ENCODE measurements at regions not wholly inside any gene's neighbourhood (a gene's known extent, or its start where the extent isn't known, plus 50 kb on each side); places are given as distances from the start of the nearest gene placed in this dataset.
"Not testable (repeated sequence)": the region's sequence is repeated elsewhere in the genome, so short reads cannot be mapped to it uniquely, and the experiment has no call there.

DNA sequence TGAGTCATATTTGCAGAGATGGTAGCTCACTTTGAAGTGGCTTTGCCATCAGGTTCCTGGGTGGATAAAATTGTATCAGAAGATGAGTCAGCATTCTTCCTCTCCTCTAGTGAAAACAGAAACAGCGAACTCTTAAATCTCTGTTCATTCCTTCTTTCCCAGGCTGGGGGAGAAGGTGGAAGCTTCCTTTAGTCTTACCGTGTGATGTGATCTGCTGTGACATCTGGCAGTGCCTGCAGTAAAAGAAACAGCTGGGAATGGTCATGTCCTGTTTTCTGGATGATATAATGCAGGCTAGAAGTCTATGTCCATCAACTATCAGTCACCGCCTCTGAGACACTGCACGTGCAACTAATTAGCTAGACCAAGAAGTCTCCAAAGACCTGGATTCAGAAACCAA is 171.6 kb downstream of the VAPA start:
- DNase-seq (ENCODE audit: low read depth): no peak

DNA sequence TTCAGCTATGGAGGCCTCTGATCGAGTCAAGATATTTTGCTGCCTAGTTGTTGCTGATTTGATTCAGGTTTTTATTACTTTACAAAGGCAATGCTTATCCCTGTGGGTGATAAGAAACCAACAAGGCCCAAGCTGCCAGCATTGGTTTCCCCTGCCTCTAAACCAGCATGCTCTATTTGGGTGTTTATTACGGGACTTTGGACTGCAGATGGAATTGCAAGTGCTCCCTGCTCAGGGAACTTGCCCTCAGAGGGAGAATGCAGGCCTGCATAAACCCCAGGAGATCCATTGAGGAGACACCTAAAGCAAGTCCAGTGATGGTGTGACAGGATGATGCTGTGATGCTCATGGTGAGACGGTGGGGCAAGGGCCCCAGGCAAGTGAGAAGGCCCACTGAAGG is 172.1 kb downstream of the VAPA start:
- DNase-seq (ENCODE audit: low read depth): no peak

DNA sequence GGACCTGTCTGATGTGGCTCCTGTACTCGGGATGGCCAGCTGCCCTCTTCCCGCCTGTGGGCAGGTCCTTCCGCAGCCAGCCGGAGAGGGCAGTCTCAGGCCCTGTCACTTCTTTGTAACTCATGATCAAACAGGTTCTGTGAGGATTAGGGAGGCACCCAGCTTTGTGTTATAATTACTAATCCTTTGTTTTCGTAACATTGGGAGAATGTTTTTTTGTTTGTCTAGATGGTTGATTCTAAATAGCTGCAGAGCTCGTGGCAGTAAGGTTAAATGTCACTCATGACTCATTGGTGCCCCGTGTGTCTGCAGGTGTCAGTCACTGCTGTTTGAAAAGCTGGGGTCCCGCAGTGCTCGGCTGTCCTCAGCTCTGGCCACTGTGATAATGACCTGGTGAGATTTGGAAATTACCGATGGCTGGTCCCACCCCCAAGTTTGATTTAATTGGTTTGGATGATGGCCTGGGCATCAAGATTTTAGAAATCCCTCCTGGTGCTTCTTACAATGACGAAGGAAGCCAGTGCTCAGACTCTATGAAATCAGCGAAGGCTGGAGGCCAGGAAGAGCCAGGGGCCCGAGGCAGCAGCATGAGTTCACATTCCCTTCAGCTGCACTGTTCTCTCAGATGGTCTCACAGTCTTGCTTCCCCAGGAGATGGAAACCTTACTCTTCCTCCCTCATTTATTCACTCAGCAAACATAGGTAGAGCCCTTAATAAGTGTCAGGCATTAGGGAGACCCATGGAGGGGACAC is 172.8 kb downstream of the VAPA start:
- no peak for DNase-seq (ENCODE audit: low read depth)

DNA sequence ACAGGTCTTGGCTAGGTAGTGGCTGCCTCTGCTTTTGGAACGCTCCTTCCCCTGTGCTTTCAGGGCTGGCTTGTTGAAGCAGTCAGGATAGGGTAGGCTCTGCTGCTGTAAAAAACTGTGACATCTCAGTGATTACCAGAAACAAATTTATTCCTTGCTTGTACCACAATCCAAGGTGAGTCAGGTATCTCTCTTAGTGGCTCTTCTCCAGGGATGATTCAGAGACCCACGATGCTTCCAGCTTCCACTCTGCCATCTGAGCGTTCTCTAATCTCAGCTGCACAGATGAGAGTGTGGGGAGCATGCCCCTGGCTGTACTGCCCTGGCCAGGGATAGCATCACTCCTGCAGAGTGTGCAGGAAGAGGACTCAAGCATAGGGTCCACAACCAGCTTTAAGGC is 174.9 kb downstream of the VAPA start:
- DNase-seq (ENCODE audit: low read depth): no peak

DNA sequence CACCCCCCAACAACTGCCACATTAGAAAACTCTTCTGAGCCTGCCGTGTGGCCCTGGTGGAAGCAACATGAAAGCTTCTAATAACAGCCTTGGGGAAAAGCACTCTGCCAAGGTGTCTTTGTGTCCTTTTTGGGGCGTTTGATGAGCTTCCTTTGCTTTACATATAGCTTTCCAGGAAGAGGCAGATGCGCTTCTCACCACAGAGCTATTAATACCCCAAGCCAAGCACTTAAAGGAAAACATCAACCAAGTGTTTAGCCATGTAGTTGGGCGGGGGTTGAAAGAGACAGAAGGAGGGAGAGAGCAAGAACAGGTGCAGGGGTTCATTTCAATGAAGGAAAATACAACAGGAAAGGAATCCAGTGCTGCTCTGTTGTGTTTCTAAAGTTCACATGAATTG is 176.1 kb downstream of the VAPA start:
- no peak for DNase-seq (ENCODE audit: low read depth)

DNA sequence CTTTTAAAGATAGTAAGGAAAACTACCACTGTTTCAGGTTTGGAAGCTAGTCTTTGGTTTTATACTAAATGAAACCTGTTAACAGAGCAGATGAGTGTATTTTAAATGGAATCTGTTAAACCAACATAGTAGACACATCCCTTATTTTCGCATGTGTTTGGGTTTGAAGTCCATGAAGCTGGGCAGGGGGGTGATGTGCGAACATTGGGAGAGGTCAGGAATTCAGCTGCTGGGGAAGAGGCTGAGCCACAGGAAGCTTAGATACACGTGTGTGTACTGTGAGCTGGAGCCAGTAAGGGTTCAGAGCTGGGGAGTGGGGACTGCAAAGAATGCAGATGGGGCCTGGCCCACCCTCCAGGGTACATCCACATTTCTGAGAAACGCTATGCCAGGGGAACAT is 176.9 kb downstream of the VAPA start:
- DNase-seq (ENCODE audit: low read depth): no peak

DNA sequence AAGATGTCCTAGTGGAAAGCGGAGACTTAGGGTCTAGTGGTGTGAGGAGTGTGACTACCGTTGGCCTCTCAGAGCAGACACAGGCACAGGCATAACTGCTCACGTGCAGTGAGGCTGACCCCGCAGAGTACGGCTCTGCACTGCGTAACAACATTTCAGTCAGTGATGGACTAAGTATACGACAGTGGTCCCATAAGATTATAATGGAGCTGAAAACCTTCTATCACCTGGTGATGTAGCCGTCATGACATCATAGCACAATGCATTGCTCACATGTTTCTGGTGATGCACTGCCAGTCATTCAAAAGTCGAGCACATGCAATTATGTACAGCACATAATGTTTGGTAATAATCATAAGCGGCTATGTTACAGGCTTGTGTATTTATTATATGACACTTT is 179.6 kb downstream of the VAPA start:
- no peak for DNase-seq (ENCODE audit: low read depth)

DNA sequence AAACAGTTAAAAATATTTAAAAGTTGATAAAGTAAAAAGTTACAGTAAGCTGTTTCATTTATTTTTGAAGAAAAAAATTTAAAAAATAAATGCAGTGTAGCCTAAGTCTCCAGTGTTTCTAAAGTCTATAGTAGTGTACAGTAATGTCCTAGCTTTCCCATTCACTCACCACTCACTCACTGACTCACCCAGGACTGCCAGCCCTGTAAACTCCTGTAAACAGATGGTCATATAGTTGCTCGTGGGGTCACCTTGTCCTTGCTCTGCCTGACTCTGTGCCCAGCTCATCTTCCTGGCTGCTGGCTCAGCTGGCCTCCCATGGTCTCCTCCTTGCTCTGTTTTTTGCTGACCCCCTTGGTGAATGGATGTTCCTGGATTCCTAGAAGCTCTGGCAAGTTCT is 180.3 kb downstream of the VAPA start:
- DNase-seq (ENCODE audit: low read depth): no peak

DNA sequence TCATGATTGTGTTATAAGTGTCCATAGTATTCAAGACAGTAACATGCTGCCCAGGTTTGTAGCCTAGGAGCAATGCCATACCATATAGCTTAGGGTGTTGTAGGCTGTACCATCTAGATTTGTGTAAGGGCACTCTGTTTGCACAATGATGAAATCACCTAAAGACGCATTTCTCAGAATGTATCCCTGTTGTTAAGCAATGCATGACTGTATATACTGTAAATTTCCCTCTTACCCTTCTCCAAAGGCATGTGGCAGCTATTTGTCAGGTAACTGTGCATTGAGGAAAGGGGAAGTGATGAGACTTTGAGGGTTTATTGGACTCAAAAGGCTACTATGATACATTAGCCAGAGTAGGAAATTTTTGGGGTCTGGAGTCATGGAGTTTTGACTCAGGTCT is 180.8 kb downstream of the VAPA start:
- no peak for DNase-seq (ENCODE audit: low read depth)

DNA sequence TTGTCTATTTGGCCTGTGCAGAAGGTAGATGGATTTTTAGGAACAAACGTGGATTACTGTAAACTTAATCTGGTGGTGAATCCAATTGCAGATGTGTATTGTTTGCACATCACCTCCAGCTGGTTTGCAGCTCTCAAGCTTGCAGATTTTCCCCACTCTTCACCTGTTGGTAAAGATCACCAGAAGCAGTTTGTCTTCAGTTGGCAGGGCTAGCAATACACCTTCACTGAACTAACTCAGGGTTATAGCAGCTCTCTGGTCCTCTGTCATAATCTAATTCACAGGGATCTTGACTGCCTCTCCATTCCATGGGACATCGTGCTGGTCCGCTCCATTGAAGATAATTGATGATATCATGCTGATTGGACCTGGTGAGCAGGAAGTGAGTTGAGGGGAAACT is 181.5 kb downstream of the VAPA start:
- DNase-seq (ENCODE audit: low read depth): no peak

DNA sequence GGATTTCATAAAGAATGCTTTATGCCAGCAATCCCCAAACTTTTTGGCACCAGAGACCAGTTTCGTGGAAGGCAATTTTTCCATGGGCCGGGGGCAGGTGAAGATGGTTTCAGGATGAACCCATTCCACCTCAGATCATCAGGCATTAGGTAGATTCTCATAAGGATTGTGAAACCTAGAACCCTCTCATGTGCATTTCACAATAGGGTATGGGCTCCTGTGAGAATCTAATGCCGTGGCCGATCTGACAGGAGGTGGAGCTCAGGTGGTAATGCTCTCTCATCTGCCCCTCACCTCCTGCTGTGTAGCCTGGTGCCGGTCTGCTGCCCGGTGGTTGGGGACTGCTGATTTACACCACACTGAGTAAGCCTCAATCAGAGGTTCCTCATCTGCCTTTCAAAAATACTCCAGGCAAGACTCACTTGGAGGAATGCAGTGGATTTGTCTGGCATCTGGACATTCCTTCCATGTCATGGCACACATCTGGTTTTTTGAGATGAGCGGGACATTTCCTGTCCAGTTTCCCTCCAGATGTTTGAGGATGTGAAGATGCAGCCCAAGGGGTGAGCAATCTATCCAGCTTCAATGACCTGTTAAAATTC is 185.8 kb downstream of the VAPA start:
- no peak for DNase-seq (ENCODE audit: low read depth)

DNA sequence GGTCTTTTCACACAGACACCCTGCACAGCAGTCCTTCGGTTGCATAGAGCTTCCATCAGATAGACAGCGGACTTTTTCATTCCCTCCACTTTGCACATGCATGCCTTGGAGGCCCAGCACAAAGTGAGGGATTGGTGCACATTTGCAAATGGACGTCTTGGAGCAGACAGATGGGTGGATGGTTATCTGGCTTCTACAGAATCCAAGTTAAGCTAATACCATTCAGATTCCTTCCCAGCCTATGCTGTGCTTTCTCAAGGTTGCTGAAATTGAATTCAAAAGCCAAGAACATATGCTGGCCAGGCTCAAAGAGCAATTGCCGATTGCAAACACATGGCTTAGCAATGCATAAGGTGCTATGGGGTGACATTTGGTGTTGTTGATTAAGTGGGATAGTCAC is 186.4 kb downstream of the VAPA start:
- no peak for DNase-seq (ENCODE audit: low read depth)

DNA sequence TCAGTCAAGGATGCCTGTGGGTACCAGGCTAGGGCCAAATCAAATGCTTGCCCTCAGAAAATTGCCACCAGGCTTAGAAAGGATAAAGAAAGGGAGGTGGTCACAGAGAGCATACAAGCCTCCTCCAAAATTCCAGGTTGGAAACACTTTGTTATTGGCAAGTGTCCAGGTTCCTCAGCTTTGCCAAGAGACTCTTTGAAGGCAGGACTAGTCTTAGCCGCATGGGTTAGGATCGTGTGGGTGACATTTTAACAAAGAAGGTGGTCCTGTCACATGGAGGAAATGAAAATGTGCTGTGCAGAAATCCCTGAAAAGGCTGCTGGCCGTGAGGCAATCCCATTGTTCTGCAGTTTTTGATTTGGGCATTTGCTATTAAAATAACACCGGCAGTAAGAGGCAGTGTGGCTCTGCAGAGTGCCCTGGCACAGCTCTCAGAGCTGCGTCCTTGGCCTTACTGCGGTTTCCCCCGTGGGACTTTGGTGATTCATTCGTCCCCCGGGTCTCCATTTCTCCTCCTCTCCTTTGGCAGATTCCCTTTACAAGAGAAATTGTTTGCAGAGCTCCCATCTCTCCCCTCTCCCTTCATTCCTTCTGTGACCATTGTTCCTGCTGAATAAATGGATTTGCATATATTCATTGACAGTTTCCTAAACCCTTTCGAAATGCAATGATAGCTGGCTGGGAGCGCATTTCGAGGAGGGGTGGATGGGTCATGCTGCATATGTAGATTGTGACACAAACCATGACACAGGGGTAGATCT is 187.3 kb downstream of the VAPA start:
- no peak for DNase-seq (ENCODE audit: low read depth)

DNA sequence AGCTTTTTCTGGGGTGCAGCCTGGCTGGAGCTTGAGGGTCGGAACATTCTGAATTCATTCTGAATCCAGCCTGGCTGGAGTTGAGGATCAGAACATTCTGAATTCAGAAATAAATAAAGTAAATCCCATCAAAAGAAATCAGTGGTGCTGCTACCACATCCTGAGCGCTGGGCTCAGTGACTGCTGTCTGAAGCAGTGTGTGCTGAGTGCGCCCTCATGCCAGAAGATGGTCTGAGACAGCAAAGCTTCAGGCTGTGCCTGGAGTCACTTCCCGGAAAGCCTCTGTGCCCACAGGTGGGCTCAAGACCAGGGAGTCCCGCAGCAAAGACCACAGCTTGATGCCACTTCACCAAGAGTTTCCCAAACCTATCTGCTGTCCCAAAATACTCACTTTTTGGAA is 187.9 kb downstream of the VAPA start:
- no peak for DNase-seq (ENCODE audit: low read depth)

DNA sequence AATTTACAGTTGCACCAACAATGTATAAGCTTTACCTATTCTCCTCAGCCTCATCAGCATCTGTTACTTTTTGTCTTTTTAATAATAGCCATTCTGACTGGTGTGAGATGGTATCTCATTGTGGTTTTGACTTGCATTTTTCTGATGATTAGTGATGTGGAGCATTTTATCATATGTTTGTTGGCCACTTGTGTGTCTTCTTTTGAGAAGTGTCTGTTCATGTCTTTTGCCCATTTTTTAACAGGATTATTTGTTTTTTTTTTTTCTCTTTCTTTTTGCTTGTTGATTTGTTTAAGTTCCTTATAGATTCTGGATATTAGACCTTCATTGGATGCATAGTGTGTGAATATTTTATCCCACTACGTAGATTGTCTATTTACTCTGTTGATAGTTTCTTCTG is 191.3 kb downstream of the VAPA start:
- DNase-seq (ENCODE audit: low read depth): not testable (repeated sequence)

DNA sequence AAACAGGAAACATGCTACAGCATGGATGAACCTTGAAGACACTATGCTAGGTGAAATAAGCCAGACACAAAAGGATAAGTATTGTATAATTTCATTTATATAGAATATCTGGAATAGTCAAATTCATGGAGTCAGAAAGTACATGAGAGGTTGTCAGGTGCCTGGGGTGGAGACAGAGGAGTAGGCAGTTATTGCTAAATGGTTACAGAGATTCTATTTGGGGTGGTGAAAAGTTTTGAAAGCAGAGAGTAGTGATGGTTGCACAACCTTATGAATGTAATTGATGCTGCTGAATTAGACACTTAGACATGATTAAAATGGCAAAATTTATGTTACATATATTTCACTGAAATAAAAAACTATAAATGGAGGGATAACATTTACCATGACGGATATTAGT is 197.4 kb downstream of the VAPA start:
- DNase-seq (ENCODE audit: low read depth): no peak

DNA sequence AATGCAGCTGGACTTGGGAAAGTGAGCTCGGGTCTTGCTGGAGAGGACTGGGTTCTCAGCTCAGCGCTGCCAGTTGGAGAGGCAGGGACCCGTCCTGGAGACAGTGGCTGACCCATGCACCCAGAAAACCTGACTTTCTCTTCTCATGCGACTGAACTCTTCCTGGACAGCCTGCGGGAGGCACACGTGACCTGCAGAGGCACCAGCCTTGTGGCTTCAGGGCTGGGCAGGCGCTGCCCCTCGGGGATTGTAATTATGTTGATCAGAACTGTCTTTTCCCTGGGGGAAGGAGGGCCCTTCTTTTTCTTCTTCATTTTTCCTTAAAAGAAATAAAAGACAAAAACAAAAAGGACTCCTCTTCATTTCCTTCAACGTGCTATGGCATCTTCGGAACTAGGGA is 198.1 kb downstream of the VAPA start:
- DNase-seq (ENCODE audit: low read depth): no peak

DNA sequence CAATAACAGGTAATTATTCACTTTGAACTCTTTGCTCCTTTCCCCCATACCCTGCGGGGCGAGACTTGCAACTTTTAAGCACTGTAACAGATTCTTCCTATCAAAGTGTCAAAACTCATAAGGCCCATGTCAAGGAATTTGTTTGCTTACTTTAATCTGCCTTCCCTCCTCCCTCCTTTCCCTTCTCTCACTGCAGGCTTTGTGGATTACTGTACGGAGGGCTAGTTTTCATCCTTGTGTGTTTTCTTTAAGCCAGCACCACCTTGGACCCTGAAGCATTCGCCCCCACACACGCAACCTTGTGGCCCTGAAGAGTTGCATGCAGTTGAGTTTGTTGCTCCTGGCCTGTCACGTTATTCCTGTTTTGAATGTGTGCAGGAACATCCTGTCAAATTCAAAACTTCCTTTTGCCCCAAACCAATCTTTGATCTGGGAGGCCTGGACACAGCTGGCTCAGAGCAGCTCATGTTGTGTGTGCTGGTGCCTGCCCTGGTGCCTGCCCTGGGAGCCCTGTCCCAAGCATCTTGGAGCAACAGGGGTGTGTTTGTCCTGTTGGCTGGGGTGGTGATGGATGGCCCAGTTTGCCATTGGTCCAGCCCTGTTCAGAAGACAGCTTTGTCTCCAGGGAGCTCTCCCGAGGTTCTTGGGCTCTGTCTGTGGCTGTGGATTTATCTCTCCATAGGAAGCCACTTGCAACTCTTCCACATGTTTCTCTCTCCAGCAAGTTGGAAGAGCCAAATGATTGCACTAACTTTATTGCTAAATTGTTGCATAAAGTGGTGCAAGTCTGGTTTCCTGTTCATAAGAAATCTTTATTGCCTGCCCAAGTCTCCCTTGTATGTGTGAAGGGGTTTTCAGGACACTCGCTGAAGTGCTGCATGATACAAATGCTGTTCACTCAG is 199.6 kb downstream of the VAPA start:
- DNase-seq (ENCODE audit: low read depth): no peak

DNA sequence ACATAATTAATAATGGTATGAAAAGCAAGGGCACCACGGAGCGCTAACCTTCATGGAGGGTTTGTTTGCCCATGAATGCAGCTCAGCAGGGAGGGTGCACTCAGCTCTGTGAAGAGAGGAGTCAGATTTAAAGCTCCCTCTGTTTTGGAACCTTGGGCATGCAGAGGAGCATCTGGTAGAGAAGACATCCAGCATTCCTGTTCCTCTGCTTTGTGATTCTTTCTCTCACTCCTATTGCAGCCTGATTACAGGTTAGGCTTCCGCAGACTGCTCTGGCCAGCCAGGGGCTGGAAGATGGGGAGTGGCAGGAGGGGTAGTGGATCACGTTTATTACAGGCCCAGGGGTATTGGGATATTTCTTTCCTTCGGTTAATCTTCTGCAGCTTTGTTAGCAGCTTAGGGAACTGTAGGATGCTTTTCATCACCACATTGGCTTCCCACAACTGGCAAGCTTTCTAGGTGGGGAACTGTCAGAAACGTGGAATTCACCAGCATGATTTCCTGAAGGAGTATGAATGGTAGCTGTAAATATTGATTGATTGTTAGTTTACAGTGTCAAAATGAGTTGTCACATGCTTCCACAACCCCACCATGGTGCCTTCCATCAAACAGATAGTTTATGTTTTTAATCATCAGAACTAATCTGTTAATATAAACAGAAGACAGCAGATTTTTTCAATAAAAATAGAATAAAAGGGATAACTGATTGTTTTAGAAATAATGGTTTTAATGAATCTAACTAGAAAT is 201.1 kb downstream of the VAPA start:
- DNase-seq (ENCODE audit: low read depth): no peak

DNA sequence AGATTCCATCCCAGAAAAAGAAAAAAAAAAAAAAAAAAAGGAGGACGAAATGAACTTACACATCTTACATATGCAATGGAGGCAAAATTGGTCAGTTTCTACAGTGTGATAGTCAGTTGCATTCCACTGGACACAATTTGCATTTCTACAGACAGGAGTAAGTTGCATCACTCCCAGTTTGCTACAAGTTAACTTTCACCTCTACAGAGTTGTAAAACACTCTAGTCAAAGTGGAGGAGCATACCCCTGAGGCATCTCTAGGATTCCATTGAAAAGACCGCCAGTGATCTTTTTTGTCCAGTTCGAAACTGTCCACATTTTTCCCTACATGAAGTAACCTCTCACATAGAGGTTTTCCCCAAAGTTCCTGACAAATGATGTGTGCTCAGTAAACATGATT is 202.8 kb downstream of the VAPA start:
- no peak for DNase-seq (ENCODE audit: low read depth)

DNA sequence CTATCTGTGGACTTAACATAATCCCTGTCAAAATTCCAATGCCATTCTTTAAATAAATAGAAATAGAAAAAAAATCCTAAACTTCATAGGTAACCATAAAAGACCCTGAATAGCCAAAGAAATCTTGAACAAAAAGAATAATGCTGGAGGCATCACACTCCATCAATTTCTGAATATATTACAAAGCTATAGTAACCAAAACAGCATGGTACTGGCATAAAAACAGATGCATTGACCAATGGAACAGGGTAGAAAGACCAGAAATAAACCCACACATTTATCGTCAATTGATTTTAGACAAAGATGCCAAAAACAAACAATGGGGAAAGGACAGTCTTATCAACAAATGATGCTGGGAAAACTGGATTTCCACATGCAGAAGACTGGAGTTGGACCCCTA is 205.7 kb downstream of the VAPA start:
- DNase-seq (ENCODE audit: low read depth): no peak

DNA sequence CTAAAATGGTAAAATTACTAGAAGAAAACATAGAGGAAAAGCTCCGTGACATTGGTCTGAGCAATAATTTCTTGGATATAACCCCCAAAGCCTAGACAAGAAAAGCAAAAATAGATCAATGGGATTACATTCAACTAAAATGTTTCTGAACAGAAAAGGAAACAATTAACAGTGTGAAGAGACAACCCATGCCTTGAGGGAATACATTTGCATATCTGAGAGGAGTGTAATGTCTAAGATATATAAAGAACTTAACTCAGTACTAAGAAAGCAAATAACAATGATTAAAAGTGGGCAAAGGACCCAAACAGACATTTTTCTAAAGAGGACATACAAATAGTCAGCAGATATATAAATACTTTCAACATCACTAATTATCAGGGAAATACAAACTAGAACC is 206.2 kb downstream of the VAPA start:
- no peak for DNase-seq (ENCODE audit: low read depth)

Data from activated T-cell treated with anti-CD3 and anti-CD28 coated beads for 1 hour (primary cell).